T47D (cell line): ENCODE measurements at regions not wholly inside any gene's neighbourhood (a gene's known extent, or its start where the extent isn't known, plus 50 kb on each side); places are given as distances from the start of the nearest gene placed in this dataset.
"Not testable (repeated sequence)": the region's sequence is repeated elsewhere in the genome, so short reads cannot be mapped to it uniquely, and the experiment has no call there.

Source experiments
- DNase-seq, 2 experiments: peaks; one replicate each; pipeline versions ENCODE4 v3.0.0 to v3.0.0-alpha.2; 2011 to 2012; ENCODE audit warnings: low read depth in 1 of 2, low spot score in 1 of 2
- JUND ChIP-seq: IDR thresholded peaks from 2 replicates; pipeline ENCODE4 v1.6.1; 2012; ENCODE audit warnings: low read depth
- in situ Hi-C: cut with HindIII; loops from 2 replicates; pipeline ENCODE4 v1.10.0; 2016; ENCODE audit warnings: low sequenced_read_pairs, low pct_unique_long_range_greater_than_20kb

- DNase-seq = no peak
- no peak for TF ChIP-seq JUND
- in situ Hi-C loops = no loop called here
Observed at GRCh38 chr5:99070822-99071221, 142.0 kb upstream of the CHD1 start.

- TF ChIP-seq JUND = no peak
- DNase-seq = no peak
- in situ Hi-C loops = no loop called here
Observed at GRCh38 chr5:99070362-99070761, 141.6 kb upstream of the CHD1 start.

GRCh38 chr5:99068944-99069650 is 140.3 kb upstream of the CHD1 start:
- no peak for TF ChIP-seq JUND
- in situ Hi-C loops = no loop called here
- no peak for DNase-seq

- in situ Hi-C loops = no loop called here
- no peak for DNase-seq
- TF ChIP-seq JUND = no peak
Observed at GRCh38 chr5:99063737-99064136, 134.9 kb upstream of the CHD1 start.

GRCh38 chr5:99061711-99062110 is 132.9 kb upstream of the CHD1 start:
- TF ChIP-seq JUND = no peak
- in situ Hi-C loops = no loop called here
- no peak for DNase-seq

GRCh38 chr5:99061299-99061698 is 132.5 kb upstream of the CHD1 start:
- no peak for TF ChIP-seq JUND
- no peak for DNase-seq
- in situ Hi-C loops = no loop called here

- in situ Hi-C loops = no loop called here
- peak; percentile 29 to 77 for DNase-seq
- no peak for TF ChIP-seq JUND
Observed at GRCh38 chr5:99060306-99061261, 131.8 kb upstream of the CHD1 start.

- TF ChIP-seq JUND = no peak
- DNase-seq = no peak
- in situ Hi-C loops = no loop called here
Observed at GRCh38 chr5:99059685-99060084, 130.9 kb upstream of the CHD1 start.

GRCh38 chr5:99058466-99058865 is 129.7 kb upstream of the CHD1 start:
- no peak for DNase-seq
- TF ChIP-seq JUND = no peak
- in situ Hi-C loops = no loop called here

- in situ Hi-C loops = no loop called here
- no peak for TF ChIP-seq JUND
Observed at GRCh38 chr5:99054972-99055371, 126.2 kb upstream of the CHD1 start.

GRCh38 chr5:99045871-99046270 is 117.1 kb upstream of the CHD1 start:
- no peak for DNase-seq
- no peak for TF ChIP-seq JUND
- in situ Hi-C loops = no loop called here

More at GRCh38 chr5:99054972-99055371, 126.2 kb upstream of the CHD1 start:
- DNase-seq = no peak

GRCh38 chr5:99043257-99043656 is 114.5 kb upstream of the CHD1 start:
- in situ Hi-C loops, DNase-seq: not testable (repeated sequence)

- in situ Hi-C loops = no loop called here
- peak in 1 of 2 experiments; percentile 19 for DNase-seq
- TF ChIP-seq JUND = no peak
Observed at GRCh38 chr5:99037668-99038067, 108.9 kb upstream of the CHD1 start.

GRCh38 chr5:99035942-99036341 is 107.1 kb upstream of the CHD1 start:
- in situ Hi-C loops = no loop called here
- no peak for DNase-seq
- no peak for TF ChIP-seq JUND
